GM23338 (cell line): ENCODE measurements at regions not wholly inside any gene's neighbourhood (a gene's known extent, or its start where the extent isn't known, plus 50 kb on each side); places are given as distances from the start of the nearest gene placed in this dataset.

Source experiments
- CREB1 ChIP-seq: fragments of 250-450 bp; sonication (Bioruptor Pico); IDR thresholded peaks from 2 replicates; pipeline ENCODE4 v1.5.0; 2020; ENCODE audit warnings: low read depth, mild to moderate bottlenecking, moderate library complexity
- POLR2AphosphoS5 ChIP-seq: IDR thresholded peaks from 2 replicates; pipeline ENCODE4 v1.6.1; 2016; ENCODE audit warnings: antibody characterized with exemption, low read depth
- TF ChIP-seq, protein P1 (sequence below), 2 experiments: fragments of 200-600 bp in 1 of 2; sonication (generic) in 1 of 2; conservative IDR thresholded peaks; 2 replicates each; pipeline versions ENCODE4 v1.5.1 to v1.6.1; 2016 to 2017; ENCODE audit warnings: antibody characterized with exemption in 2 of 2, low read depth in 2 of 2, mild to moderate bottlenecking in 2 of 2, moderate library complexity in 1 of 2
- TF ChIP-seq, protein P2 (sequence below): IDR thresholded peaks from one replicate; pipeline ENCODE4 v1.6.1; 2018; ENCODE audit warnings: antibody characterized with exemption; ENCODE audit not compliant: unreplicated experiment

DNA sequence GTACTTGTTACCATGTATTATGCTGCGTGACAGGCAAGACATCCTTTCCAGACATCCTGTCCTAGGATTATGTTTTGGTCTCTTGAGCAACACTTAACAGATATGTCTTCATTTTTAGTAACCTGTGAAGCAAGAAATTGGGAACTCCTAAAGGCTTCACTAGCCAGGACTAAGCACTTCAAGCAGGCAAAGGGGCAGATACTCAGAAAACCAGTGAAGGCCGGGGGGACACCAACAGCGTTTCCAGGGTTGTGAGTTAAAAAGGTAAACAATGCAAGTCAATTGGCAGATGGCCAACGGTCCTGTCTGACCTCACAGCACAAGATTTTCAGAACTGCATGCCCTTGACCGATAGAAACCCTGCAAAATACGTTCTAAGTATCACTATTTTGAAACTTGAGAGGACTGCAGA is 77.6 kb upstream of the SFMBT2 start:
- TF ChIP-seq, protein P1, sequence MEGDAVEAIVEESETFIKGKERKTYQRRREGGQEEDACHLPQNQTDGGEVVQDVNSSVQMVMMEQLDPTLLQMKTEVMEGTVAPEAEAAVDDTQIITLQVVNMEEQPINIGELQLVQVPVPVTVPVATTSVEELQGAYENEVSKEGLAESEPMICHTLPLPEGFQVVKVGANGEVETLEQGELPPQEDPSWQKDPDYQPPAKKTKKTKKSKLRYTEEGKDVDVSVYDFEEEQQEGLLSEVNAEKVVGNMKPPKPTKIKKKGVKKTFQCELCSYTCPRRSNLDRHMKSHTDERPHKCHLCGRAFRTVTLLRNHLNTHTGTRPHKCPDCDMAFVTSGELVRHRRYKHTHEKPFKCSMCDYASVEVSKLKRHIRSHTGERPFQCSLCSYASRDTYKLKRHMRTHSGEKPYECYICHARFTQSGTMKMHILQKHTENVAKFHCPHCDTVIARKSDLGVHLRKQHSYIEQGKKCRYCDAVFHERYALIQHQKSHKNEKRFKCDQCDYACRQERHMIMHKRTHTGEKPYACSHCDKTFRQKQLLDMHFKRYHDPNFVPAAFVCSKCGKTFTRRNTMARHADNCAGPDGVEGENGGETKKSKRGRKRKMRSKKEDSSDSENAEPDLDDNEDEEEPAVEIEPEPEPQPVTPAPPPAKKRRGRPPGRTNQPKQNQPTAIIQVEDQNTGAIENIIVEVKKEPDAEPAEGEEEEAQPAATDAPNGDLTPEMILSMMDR (conservative IDR thresholded peaks at IDR 0.05; ENCODE audit: low read depth in 2 of 2) = no peak
- no peak for TF ChIP-seq CREB1 (CRISPR knock-in tag)
- TF ChIP-seq, protein P2, sequence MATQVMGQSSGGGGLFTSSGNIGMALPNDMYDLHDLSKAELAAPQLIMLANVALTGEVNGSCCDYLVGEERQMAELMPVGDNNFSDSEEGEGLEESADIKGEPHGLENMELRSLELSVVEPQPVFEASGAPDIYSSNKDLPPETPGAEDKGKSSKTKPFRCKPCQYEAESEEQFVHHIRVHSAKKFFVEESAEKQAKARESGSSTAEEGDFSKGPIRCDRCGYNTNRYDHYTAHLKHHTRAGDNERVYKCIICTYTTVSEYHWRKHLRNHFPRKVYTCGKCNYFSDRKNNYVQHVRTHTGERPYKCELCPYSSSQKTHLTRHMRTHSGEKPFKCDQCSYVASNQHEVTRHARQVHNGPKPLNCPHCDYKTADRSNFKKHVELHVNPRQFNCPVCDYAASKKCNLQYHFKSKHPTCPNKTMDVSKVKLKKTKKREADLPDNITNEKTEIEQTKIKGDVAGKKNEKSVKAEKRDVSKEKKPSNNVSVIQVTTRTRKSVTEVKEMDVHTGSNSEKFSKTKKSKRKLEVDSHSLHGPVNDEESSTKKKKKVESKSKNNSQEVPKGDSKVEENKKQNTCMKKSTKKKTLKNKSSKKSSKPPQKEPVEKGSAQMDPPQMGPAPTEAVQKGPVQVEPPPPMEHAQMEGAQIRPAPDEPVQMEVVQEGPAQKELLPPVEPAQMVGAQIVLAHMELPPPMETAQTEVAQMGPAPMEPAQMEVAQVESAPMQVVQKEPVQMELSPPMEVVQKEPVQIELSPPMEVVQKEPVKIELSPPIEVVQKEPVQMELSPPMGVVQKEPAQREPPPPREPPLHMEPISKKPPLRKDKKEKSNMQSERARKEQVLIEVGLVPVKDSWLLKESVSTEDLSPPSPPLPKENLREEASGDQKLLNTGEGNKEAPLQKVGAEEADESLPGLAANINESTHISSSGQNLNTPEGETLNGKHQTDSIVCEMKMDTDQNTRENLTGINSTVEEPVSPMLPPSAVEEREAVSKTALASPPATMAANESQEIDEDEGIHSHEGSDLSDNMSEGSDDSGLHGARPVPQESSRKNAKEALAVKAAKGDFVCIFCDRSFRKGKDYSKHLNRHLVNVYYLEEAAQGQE = no peak
- no peak for TF ChIP-seq POLR2AphosphoS5
